Ecto neural progenitor cell (in vitro differentiated cells): ENCODE measurements at regions not wholly inside any gene's neighbourhood (a gene's known extent, or its start where the extent isn't known, plus 50 kb on each side); places are given as distances from the start of the nearest gene placed in this dataset.
"Not testable (repeated sequence)": the region's sequence is repeated elsewhere in the genome, so short reads cannot be mapped to it uniquely, and the experiment has no call there.

ENCODE experiments used
- DNase-seq: peaks from one replicate; pipeline ENCODE4 v3.0.0-alpha.2; 2018; ENCODE audit warnings: low spot score

GRCh38 chr18:64718808-64719207 is 569.9 kb upstream of the LINC00305 start:
- DNase-seq, result no peak

- DNase-seq, result no peak
Measured at GRCh38 chr18:64717026-64717425, 568.1 kb upstream of the LINC00305 start.

- no peak for DNase-seq
Measured at GRCh38 chr18:64714086-64714485, 565.2 kb upstream of the LINC00305 start.

GRCh38 chr18:64713284-64713683 is 564.4 kb upstream of the LINC00305 start:
- no peak for DNase-seq

- no peak for DNase-seq
Measured at GRCh38 chr18:64712035-64712434, 563.1 kb upstream of the LINC00305 start.

GRCh38 chr18:64710105-64710861 is 561.4 kb upstream of the LINC00305 start:
- DNase-seq, result no peak

- DNase-seq, result no peak
Measured at GRCh38 chr18:64707052-64707451, 558.2 kb upstream of the LINC00305 start.

- no peak for DNase-seq
Measured at GRCh38 chr18:64699081-64699480, 550.2 kb upstream of the LINC00305 start.

- no peak for DNase-seq
Measured at GRCh38 chr18:64695851-64696553, 547.1 kb upstream of the LINC00305 start.

GRCh38 chr18:64693766-64694165 is 544.9 kb upstream of the LINC00305 start:
- DNase-seq, result no peak

GRCh38 chr18:64692826-64693225 is 543.9 kb upstream of the LINC00305 start:
- no peak for DNase-seq

GRCh38 chr18:64679121-64679520 is 530.2 kb upstream of the LINC00305 start:
- no peak for DNase-seq

- DNase-seq, result no peak
Measured at GRCh38 chr18:64678048-64678447, 529.2 kb upstream of the LINC00305 start.

- DNase-seq, result no peak
Measured at GRCh38 chr18:64674694-64675093, 525.8 kb upstream of the LINC00305 start.

GRCh38 chr18:64671293-64671692 is 522.4 kb upstream of the LINC00305 start:
- not testable (repeated sequence) for DNase-seq

- no peak for DNase-seq
Measured at GRCh38 chr18:64668461-64668962, 519.6 kb upstream of the LINC00305 start.

- no peak for DNase-seq
Measured at GRCh38 chr18:64663086-64663485, 514.2 kb upstream of the LINC00305 start.

GRCh38 chr18:64659196-64659595 is 510.3 kb upstream of the LINC00305 start:
- no peak for DNase-seq

GRCh38 chr18:64653068-64653467 is 504.2 kb upstream of the LINC00305 start:
- no peak for DNase-seq

GRCh38 chr18:64650068-64650467 is 501.2 kb upstream of the LINC00305 start:
- no peak for DNase-seq

- no peak for DNase-seq
Measured at GRCh38 chr18:64645753-64646152, 496.9 kb upstream of the LINC00305 start.

- no peak for DNase-seq
Measured at GRCh38 chr18:64639536-64639935, 490.6 kb upstream of the LINC00305 start.

- DNase-seq, result no peak
Measured at GRCh38 chr18:64620971-64621560, 472.2 kb upstream of the LINC00305 start.
